CD14-positive monocyte (primary cell): ENCODE measurements at regions not wholly inside any gene's neighbourhood (a gene's known extent, or its start where the extent isn't known, plus 50 kb on each side); places are given as distances from the start of the nearest gene placed in this dataset.
A peak's percentile ranks its signal among the peaks of the same experiment; 100 is the strongest.

Source experiments
- DNase-seq, 3 donors: peaks; one replicate each; pipeline ENCODE4 v3.0.0-alpha.2; 2011 to 2022
- H2AFZ ChIP-seq: 2 replicates; pipeline ENCODE4 v1.6.0; 2012; ENCODE audit warnings: mild to moderate bottlenecking, low read depth, low read length, inconsistent platforms; ENCODE audit not compliant: insufficient read depth, poor library complexity, severe bottlenecking
- H3K27ac ChIP-seq, 2 donors: 1 replicate in 1 of 2; 2 replicates in 1 of 2; pipeline ENCODE4 v1.5.1; 2012 to 2013; ENCODE audit warnings: low read length in 2 of 2, control low read depth in 1 of 2, inconsistent platforms in 1 of 2, low read depth in 1 of 2, mild to moderate bottlenecking in 1 of 2
- H3K27me3 ChIP-seq, 2 donors: one replicate each; pipeline versions ENCODE4 v1.6.0 to v1.6.1; 2011 to 2013; ENCODE audit warnings: low read length in 2 of 2; ENCODE audit not compliant: control insufficient read depth in 2 of 2, insufficient read depth in 2 of 2
- H3K36me3 ChIP-seq, 2 donors: replicated peaks in 1 of 2; 1 replicate in 1 of 2; 2 replicates in 1 of 2; pipeline versions ENCODE4 v1.5.1 to v1.6.1; 2012 to 2013; ENCODE audit warnings: low read length in 2 of 2, control low read depth in 1 of 2, inconsistent platforms in 1 of 2, mild to moderate bottlenecking in 1 of 2; ENCODE audit not compliant: insufficient read depth in 2 of 2, control insufficient read depth in 1 of 2
- H3K4me1 ChIP-seq, 2 donors: 1 replicate in 1 of 2; 2 replicates in 1 of 2; pipeline versions ENCODE4 v1.5.1 to v1.6.1; 2012 to 2013; ENCODE audit warnings: low read length in 2 of 2, control low read depth in 1 of 2, inconsistent platforms in 1 of 2, mild to moderate bottlenecking in 1 of 2, moderate library complexity in 1 of 2; ENCODE audit not compliant: insufficient read depth in 2 of 2, control insufficient read depth in 1 of 2
- H3K4me2 ChIP-seq: replicated peaks from 2 replicates; pipeline ENCODE3; 2012; ENCODE audit warnings: low read length, moderate library complexity, mild to moderate bottlenecking; ENCODE audit not compliant: poor library complexity, severe bottlenecking; ENCODE audit errors: extremely low read depth
- H3K4me3 ChIP-seq, 3 experiments: fragments of 200-600 bp in 1 of 3; sonication (generic) in 1 of 3; replicated peaks in 1 of 3; 1 replicate in 2 of 3; 2 replicates in 1 of 3; pipeline ENCODE4 v1.5.1; 2011 to 2013; ENCODE audit warnings: low read length in 3 of 3, mild to moderate bottlenecking in 3 of 3, control low read depth in 2 of 3, low read depth in 2 of 3, inconsistent platforms in 1 of 3, moderate library complexity in 1 of 3
- H3K79me2 ChIP-seq: 2 replicates; pipeline ENCODE4 v1.6.0; 2012; ENCODE audit warnings: mild to moderate bottlenecking, control low read depth, inconsistent platforms, low read length, moderate library complexity; ENCODE audit not compliant: insufficient read depth
- H3K9ac ChIP-seq: 2 replicates; pipeline ENCODE4 v1.6.0; 2017; ENCODE audit warnings: low read length, mild to moderate bottlenecking; ENCODE audit not compliant: insufficient read depth, poor library complexity, severe bottlenecking
- H3K9me3 ChIP-seq, 2 donors: replicated peaks in 1 of 2; 1 replicate in 1 of 2; 2 replicates in 1 of 2; pipeline versions ENCODE4 v1.5.1 to v1.6.1; 2012 to 2013; ENCODE audit warnings: low read length in 2 of 2, control low read depth in 1 of 2; ENCODE audit not compliant: control insufficient read depth in 1 of 2, insufficient read depth in 1 of 2
- H4K20me1 ChIP-seq: 2 replicates; pipeline ENCODE4 v1.6.0; 2012; ENCODE audit warnings: mild to moderate bottlenecking, low read length, control low read depth, moderate library complexity; ENCODE audit not compliant: insufficient read depth
- H3K27ac Mint-ChIP-seq, 7 donors: one replicate each; pipeline ENCODE4 v1.8.0; 2020; ENCODE audit warnings: mild to moderate bottlenecking in 7 of 7, mixed read lengths in 7 of 7, moderate library complexity in 6 of 7, inconsistent platforms in 2 of 7
- H3K27me3 Mint-ChIP-seq, 3 donors: one replicate each; pipeline ENCODE4 v1.8.0; 2021 to 2022; ENCODE audit warnings: low read depth in 3 of 3, mild to moderate bottlenecking in 3 of 3, mixed read lengths in 3 of 3, moderate library complexity in 3 of 3, inconsistent platforms in 1 of 3
- H3K36me3 Mint-ChIP-seq, 2 donors: one replicate each; pipeline ENCODE4 v1.8.0; 2020; ENCODE audit warnings: mixed read lengths in 2 of 2, inconsistent platforms in 1 of 2, mild to moderate bottlenecking in 1 of 2
- H3K4me1 Mint-ChIP-seq: one replicate; pipeline ENCODE4 v1.8.0; 2020; ENCODE audit warnings: mild to moderate bottlenecking, mixed read lengths
- H3K4me3 Mint-ChIP-seq, 2 donors: one replicate each; pipeline ENCODE4 v1.8.0; 2020; ENCODE audit warnings: mild to moderate bottlenecking in 2 of 2, mixed read lengths in 2 of 2, moderate library complexity in 1 of 2
- H3K9me3 Mint-ChIP-seq, 7 donors: one replicate each; pipeline ENCODE4 v1.8.0; 2020 to 2022; ENCODE audit warnings: mixed read lengths in 7 of 7, mild to moderate bottlenecking in 6 of 7, moderate library complexity in 6 of 7, inconsistent platforms in 2 of 7
- CTCF ChIP-seq: fragments of 200-600 bp; IDR thresholded peaks from one replicate; pipeline ENCODE4 v1.8.0; 2022; ENCODE audit warnings: antibody characterized with exemption, mild to moderate bottlenecking
- WGBS: methylation state at CpG from one replicate; pipeline ENCODE4 v1.1.5; 2013; ENCODE audit warnings: missing lambda C conversion rate; ENCODE audit not compliant: insufficient coverage; 5-methylcytosine and 5-hydroxymethylcytosine counted together
- intact Hi-C, 2 donors: fragments of 100-400 bp; cut with micrococcal nuclease; formaldehyde crosslinking; loops; one replicate each; pipeline versions ENCODE4 v1.15.0 to v1.15.1; 2023

- H3K4me3 Mint-ChIP-seq, result no peak overlapping the region
- H3K9me3 Mint-ChIP-seq, result peaks cover 0 to 2% (median 0%) of the 10 kb centered on the region in 7 donors
- Histone ChIP-seq H2AFZ (no peak overlapping the region), H3K79me2 (no peaks in the 10 kb centered on the region), H3K4me2 (no peak overlapping the region), H3K9me3 (no peaks in the 10 kb centered on the region), H3K9ac (no peak overlapping the region), H3K27ac (no peak overlapping the region), H4K20me1 (no peaks in the 10 kb centered on the region), H3K4me1 (no peaks in the 10 kb centered on the region), H3K4me3 (no peak overlapping the region), H3K36me3 (no peaks in the 10 kb centered on the region), H3K27me3 (peaks cover 2 to 4% of the 10 kb centered on the region in 2 donors)
- WGBS, result 100% methylated on average over 4 of the region's 4 CpGs
- no peaks in the 10 kb centered on the region for H3K36me3 Mint-ChIP-seq
- intact Hi-C loops, result no loop called here
- peak overlapping the region in 1 of 7 donors; percentile 23 for H3K27ac Mint-ChIP-seq
- peaks cover 6% of the 10 kb centered on the region for H3K4me1 Mint-ChIP-seq
- no peak for DNase-seq
- peaks cover 6 to 35% (median 17%) of the 10 kb centered on the region in 3 donors for H3K27me3 Mint-ChIP-seq
- no peak for TF ChIP-seq CTCF
Observed at GRCh38 chr5:74324556-74324955, 316.0 kb downstream of the ENC1 start.

GRCh38 chr5:74322944-74323343 is 317.6 kb downstream of the ENC1 start:
- Histone ChIP-seq H3K9ac (no peak overlapping the region), H4K20me1 (no peaks in the 10 kb centered on the region), H3K27me3 (peaks cover 0 to 2% of the 10 kb centered on the region in 2 donors), H3K4me2 (no peak overlapping the region), H2AFZ (no peak overlapping the region), H3K79me2 (no peaks in the 10 kb centered on the region), H3K27ac (no peak overlapping the region), H3K9me3 (no peaks in the 10 kb centered on the region), H3K4me1 (no peaks in the 10 kb centered on the region), H3K4me3 (no peak overlapping the region), H3K36me3 (no peaks in the 10 kb centered on the region)
- peaks cover 6% of the 10 kb centered on the region for H3K4me1 Mint-ChIP-seq
- no peaks in the 10 kb centered on the region for H3K36me3 Mint-ChIP-seq
- no peak overlapping the region for H3K4me3 Mint-ChIP-seq
- intact Hi-C loops, result no loop called here
- WGBS, result 100% methylated on average over 1 of the region's 3 CpGs
- peaks cover 8 to 30% (median 15%) of the 10 kb centered on the region in 3 donors for H3K27me3 Mint-ChIP-seq
- no peak for TF ChIP-seq CTCF
- H3K9me3 Mint-ChIP-seq, result peaks cover 0 to 2% (median 0%) of the 10 kb centered on the region in 7 donors
- no peak for DNase-seq
- H3K27ac Mint-ChIP-seq, result no peak overlapping the region
